ENCODE measurements at regions not wholly inside any gene's neighbourhood (a gene's known extent, or its start where the extent isn't known, plus 50 kb on each side); places are given as distances from the start of the nearest gene placed in this dataset.

DNA sequence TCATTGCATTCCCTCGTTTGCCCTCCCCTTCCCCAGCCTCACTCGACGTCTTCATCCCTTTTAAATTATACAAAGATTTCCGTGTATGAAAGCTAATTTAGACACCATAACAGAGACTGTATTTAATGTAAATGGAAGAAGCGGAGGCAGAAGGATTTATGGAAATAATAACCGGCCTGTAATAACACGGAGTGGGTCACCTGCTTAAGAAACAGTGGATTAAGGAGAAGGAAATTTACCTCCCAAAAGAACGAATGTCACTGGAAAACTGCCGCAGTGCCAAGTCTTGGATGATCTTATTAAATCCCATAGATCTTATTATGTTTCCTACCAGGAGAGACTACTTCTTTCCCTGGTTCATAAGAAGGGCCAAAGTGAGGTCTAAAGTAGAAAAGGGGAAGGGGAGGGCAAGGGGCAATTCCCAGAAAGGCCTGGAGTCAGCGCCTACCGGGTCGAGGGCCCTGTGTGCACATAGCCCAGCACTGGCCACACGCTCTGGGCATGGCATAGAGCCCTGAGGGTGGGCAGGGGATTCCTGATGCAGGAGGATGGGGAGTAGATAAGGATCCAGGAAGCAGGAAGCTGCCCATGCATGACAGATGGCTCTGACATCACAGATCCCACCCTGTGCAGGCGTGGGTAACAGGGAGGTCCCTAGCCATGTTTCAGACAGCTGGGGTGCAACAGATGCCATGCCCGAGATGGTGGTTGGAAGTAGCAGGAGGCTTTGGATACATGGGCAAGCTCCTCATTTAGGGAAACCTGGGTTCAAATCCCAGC is 56.2 kb upstream of the RPL38 start:
- Mint-ChIP-seq H3K27me3 (ENCODE audit: low read depth) (peaks cover 3% of the 10 kb centered on the region), H3K9me3 (peaks cover 22% of the 10 kb centered on the region), H3K4me1 (peaks cover 22% of the 10 kb centered on the region), H3K27ac (no peak overlapping the region), H3K36me3 (peaks cover 18% of the 10 kb centered on the region), H3K4me3 (no peak overlapping the region)
- DNase-seq (ENCODE audit: low spot score) = no peak
- ChIA-PET POLR2A (no interaction called here), CTCF (no interaction called here)
- ATAC-seq = no peak
- TF ChIP-seq, protein P1, sequence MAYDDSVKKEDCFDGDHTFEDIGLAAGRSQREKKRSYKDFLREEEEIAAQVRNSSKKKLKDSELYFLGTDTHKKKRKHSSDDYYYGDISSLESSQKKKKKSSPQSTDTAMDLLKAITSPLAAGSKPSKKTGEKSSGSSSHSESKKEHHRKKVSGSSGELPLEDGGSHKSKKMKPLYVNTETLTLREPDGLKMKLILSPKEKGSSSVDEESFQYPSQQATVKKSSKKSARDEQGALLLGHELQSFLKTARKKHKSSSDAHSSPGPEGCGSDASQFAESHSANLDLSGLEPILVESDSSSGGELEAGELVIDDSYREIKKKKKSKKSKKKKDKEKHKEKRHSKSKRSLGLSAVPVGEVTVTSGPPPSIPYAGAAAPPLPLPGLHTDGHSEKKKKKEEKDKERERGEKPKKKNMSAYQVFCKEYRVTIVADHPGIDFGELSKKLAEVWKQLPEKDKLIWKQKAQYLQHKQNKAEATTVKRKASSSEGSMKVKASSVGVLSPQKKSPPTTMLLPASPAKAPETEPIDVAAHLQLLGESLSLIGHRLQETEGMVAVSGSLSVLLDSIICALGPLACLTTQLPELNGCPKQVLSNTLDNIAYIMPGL (CRISPR knock-in tag; IDR thresholded peaks at IDR 0.05) = no peak
- TF ChIP-seq, protein P2, sequence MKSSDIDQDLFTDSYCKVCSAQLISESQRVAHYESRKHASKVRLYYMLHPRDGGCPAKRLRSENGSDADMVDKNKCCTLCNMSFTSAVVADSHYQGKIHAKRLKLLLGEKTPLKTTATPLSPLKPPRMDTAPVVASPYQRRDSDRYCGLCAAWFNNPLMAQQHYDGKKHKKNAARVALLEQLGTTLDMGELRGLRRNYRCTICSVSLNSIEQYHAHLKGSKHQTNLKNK (CRISPR knock-in tag; IDR thresholded peaks at IDR 0.05) = no peak
- no peak for TF ChIP-seq NFYB (CRISPR knock-in tag; conservative IDR thresholded peaks at IDR 0.05; ENCODE audit: low read depth)
- TF ChIP-seq ZNF138 (CRISPR knock-in tag; conservative IDR thresholded peaks at IDR 0.05) = no peak
- TF ChIP-seq RORB (CRISPR knock-in tag; IDR thresholded peaks at IDR 0.05) = no peak

DNA sequence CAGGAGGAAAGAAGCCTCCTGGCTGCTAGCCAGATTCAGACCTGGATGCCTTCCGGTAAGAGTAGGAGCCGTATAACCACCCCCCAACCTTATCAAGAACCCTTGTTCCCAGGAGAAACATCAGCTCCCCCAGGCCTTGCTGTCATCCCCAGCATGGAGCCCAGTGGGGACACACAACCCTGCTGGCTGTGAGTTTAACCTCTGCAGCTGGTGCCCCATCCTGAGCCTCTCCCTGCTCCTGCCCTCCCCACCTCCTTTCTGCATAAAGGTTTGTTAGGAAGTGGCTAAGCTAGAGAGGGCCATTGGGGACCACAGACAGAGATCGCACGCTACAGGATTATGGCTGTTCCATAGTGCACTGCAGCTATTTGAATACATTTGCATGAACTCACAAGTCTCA is 55.5 kb upstream of the RPL38 start:
- Mint-ChIP-seq H3K4me3 (no peak overlapping the region), H3K36me3 (peaks cover 11% of the 10 kb centered on the region), H3K4me1 (peaks cover 22% of the 10 kb centered on the region), H3K27ac (no peak overlapping the region), H3K9me3 (peaks cover 15% of the 10 kb centered on the region), H3K27me3 (ENCODE audit: low read depth) (no peaks in the 10 kb centered on the region; the same call in 1 of the 2 replicates)
- TF ChIP-seq NR1H2 (CRISPR knock-in tag; IDR thresholded peaks at IDR 0.05) = no peak
- TF ChIP-seq, protein P3, sequence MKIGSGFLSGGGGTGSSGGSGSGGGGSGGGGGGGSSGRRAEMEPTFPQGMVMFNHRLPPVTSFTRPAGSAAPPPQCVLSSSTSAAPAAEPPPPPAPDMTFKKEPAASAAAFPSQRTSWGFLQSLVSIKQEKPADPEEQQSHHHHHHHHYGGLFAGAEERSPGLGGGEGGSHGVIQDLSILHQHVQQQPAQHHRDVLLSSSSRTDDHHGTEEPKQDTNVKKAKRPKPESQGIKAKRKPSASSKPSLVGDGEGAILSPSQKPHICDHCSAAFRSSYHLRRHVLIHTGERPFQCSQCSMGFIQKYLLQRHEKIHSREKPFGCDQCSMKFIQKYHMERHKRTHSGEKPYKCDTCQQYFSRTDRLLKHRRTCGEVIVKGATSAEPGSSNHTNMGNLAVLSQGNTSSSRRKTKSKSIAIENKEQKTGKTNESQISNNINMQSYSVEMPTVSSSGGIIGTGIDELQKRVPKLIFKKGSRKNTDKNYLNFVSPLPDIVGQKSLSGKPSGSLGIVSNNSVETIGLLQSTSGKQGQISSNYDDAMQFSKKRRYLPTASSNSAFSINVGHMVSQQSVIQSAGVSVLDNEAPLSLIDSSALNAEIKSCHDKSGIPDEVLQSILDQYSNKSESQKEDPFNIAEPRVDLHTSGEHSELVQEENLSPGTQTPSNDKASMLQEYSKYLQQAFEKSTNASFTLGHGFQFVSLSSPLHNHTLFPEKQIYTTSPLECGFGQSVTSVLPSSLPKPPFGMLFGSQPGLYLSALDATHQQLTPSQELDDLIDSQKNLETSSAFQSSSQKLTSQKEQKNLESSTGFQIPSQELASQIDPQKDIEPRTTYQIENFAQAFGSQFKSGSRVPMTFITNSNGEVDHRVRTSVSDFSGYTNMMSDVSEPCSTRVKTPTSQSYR (CRISPR knock-in tag; IDR thresholded peaks at IDR 0.05) = no peak
- TF ChIP-seq, protein P4, sequence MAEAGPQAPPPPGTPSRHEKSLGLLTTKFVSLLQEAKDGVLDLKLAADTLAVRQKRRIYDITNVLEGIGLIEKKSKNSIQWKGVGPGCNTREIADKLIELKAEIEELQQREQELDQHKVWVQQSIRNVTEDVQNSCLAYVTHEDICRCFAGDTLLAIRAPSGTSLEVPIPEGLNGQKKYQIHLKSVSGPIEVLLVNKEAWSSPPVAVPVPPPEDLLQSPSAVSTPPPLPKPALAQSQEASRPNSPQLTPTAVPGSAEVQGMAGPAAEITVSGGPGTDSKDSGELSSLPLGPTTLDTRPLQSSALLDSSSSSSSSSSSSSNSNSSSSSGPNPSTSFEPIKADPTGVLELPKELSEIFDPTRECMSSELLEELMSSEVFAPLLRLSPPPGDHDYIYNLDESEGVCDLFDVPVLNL (CRISPR knock-in tag; IDR thresholded peaks at IDR 0.05; ENCODE audit: borderline replicate concordance, low read depth) = no peak
- ATAC-seq (no peak), DNase-seq (ENCODE audit: low spot score) (no peak)
- POLR2A ChIA-PET = no interaction called here
- CTCF ChIA-PET = no interaction called here

DNA sequence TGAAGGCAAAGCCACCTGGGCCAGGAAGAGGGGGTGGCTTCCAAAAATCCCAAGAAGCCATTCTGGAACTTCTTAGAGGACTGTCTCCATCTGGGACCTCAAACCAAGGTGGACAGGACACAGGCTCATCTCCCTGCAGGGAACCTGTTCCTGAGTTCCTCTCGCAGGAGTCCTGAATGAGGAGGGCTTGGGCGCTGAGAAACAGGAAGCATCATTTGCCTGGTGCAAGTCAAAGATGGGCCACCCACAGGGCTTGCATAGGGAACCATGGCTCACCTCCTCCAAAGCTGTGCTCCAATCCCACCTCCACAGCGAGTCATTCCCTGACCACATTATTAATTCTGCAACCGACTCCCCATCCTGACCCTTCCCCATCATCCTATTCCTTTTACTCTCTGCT is 55.0 kb upstream of the RPL38 start:
- TF ChIP-seq, protein P5, sequence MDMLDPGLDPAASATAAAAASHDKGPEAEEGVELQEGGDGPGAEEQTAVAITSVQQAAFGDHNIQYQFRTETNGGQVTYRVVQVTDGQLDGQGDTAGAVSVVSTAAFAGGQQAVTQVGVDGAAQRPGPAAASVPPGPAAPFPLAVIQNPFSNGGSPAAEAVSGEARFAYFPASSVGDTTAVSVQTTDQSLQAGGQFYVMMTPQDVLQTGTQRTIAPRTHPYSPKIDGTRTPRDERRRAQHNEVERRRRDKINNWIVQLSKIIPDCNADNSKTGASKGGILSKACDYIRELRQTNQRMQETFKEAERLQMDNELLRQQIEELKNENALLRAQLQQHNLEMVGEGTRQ (CRISPR knock-in tag; IDR thresholded peaks at IDR 0.05) = no peak
- TF ChIP-seq ETV6 (CRISPR knock-in tag; IDR thresholded peaks at IDR 0.05) (no peak), CREM (CRISPR knock-in tag; IDR thresholded peaks at IDR 0.05) (no peak), PRRX2 (CRISPR knock-in tag; IDR thresholded peaks at IDR 0.05) (no peak)
- TF ChIP-seq, protein P6, sequence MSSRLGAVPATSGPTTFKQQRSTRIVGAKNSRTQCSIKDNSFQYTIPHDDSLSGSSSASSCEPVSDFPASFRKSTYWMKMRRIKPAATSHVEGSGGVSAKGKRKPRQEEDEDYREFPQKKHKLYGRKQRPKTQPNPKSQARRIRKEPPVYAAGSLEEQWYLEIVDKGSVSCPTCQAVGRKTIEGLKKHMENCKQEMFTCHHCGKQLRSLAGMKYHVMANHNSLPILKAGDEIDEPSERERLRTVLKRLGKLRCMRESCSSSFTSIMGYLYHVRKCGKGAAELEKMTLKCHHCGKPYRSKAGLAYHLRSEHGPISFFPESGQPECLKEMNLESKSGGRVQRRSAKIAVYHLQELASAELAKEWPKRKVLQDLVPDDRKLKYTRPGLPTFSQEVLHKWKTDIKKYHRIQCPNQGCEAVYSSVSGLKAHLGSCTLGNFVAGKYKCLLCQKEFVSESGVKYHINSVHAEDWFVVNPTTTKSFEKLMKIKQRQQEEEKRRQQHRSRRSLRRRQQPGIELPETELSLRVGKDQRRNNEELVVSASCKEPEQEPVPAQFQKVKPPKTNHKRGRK (CRISPR knock-in tag; IDR thresholded peaks at IDR 0.05; ENCODE audit: borderline replicate concordance) = no peak
- TF ChIP-seq, protein P7, sequence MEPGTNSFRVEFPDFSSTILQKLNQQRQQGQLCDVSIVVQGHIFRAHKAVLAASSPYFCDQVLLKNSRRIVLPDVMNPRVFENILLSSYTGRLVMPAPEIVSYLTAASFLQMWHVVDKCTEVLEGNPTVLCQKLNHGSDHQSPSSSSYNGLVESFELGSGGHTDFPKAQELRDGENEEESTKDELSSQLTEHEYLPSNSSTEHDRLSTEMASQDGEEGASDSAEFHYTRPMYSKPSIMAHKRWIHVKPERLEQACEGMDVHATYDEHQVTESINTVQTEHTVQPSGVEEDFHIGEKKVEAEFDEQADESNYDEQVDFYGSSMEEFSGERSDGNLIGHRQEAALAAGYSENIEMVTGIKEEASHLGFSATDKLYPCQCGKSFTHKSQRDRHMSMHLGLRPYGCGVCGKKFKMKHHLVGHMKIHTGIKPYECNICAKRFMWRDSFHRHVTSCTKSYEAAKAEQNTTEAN (CRISPR knock-in tag; IDR thresholded peaks at IDR 0.05) = no peak
- TF ChIP-seq, protein P8, sequence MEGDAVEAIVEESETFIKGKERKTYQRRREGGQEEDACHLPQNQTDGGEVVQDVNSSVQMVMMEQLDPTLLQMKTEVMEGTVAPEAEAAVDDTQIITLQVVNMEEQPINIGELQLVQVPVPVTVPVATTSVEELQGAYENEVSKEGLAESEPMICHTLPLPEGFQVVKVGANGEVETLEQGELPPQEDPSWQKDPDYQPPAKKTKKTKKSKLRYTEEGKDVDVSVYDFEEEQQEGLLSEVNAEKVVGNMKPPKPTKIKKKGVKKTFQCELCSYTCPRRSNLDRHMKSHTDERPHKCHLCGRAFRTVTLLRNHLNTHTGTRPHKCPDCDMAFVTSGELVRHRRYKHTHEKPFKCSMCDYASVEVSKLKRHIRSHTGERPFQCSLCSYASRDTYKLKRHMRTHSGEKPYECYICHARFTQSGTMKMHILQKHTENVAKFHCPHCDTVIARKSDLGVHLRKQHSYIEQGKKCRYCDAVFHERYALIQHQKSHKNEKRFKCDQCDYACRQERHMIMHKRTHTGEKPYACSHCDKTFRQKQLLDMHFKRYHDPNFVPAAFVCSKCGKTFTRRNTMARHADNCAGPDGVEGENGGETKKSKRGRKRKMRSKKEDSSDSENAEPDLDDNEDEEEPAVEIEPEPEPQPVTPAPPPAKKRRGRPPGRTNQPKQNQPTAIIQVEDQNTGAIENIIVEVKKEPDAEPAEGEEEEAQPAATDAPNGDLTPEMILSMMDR (IDR thresholded peaks at IDR 0.05) = no peak
- ATAC-seq = no peak
- H3K4me3 Mint-ChIP-seq = no peak overlapping the region
- peaks cover 6% of the 10 kb centered on the region for H3K36me3 Mint-ChIP-seq
- H3K27me3 Mint-ChIP-seq (ENCODE audit: low read depth) = no peaks in the 10 kb centered on the region; the same call in 1 of the 2 replicates
- peaks cover 10% of the 10 kb centered on the region for H3K9me3 Mint-ChIP-seq
- CTCF ChIA-PET = interaction anchor here (1.2 kb wide), 1 partner anchor 15 kb away, joined by 3 read pairs; no protein-coding TSS in a partner anchor
- no peak for DNase-seq (ENCODE audit: low spot score)
- H3K4me1 Mint-ChIP-seq = peaks cover 22% of the 10 kb centered on the region
- POLR2A ChIA-PET = no interaction called here
- H3K27ac Mint-ChIP-seq = no peak overlapping the region
